NT2/D1 (cell line): ENCODE measurements at regions not wholly inside any gene's neighbourhood (a gene's known extent, or its start where the extent isn't known, plus 50 kb on each side); places are given as distances from the start of the nearest gene placed in this dataset.
"Not testable (repeated sequence)": the region's sequence is repeated elsewhere in the genome, so short reads cannot be mapped to it uniquely, and the experiment has no call there.

ENCODE experiments used
- SUZ12 ChIP-seq: IDR thresholded peaks from 2 replicates; pipeline ENCODE4 v1.6.1; 2011; ENCODE audit not compliant: insufficient read length, insufficient read depth; ENCODE audit errors: extremely low read depth
- YY1 ChIP-seq: IDR thresholded peaks from 2 replicates; pipeline ENCODE4 v1.6.1; 2011; ENCODE audit not compliant: insufficient read length, insufficient read depth
- ZNF274 ChIP-seq: IDR thresholded peaks from 2 replicates; pipeline ENCODE4 v1.6.1; 2011; ENCODE audit warnings: mild to moderate bottlenecking, low read depth, low read length

GRCh38 chr18:14447715-14448114 lies 95.7 kb downstream of the POTEC start:
- not testable (repeated sequence) for TF ChIP-seq YY1, ZNF274, SUZ12
